ENCODE measurements at regions not wholly inside any gene's neighbourhood (a gene's known extent, or its start where the extent isn't known, plus 50 kb on each side); places are given as distances from the start of the nearest gene placed in this dataset.
"Not testable (repeated sequence)": the region's sequence is repeated elsewhere in the genome, so short reads cannot be mapped to it uniquely, and the experiment has no call there.

DNA sequence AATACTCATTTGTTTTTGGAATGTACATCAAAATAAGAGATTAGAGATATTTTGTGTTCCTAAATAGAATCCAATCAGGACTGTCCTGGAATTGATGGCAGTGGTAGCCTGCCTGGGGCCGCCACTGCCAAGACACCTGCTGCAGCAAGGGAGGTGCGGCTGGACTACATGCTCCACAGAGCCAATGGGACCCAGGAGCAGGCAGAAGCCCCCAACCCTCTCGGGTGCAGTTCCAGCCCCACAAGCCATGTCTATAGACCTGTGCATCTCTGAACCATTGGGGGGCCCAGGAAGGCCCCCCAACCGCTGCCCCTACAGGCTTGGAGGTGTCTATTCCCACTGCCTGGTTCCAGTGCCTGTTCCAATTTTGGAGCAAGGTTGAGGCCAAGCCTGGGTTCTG, 1524.3 kb downstream of the PCDH18 start:
- no peak for DNase-seq

DNA sequence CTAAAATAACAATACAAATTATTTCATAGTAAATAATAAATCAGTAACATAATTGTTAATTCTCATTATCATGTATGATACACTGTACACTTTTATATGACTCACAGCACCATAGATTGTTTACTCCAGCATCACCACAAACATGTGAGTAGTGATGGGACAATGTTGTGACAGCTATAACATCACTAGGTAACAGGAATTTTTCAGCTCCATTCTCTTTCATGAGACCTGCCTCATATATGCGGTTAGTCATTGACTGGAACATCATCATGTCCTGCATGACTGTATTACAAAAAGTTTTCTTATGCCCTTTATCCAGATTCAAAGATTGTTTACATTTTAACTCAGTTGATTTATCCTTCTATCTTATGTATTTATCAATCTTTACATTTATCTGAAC, 1530.0 kb downstream of the PCDH18 start:
- DNase-seq: no peak

DNA sequence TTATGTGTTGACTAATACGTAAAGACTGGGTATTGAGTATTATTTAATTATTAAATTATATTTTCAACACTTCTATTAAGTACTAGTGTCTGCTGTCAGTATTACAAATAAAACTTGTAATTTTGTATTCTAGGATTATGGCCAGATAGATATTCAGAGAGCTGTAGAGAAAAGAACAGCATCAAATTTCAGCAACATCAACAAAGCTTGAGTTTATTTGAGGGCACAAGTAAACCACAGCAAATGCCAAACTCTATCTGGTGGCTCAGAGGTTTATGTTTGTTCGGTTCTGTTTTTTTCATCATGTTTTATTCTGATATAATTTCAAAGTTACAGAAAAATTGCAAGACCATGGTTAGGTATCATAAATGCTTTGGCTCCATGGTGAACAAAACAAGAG, 1530.5 kb downstream of the PCDH18 start:
- no peak for DNase-seq

DNA sequence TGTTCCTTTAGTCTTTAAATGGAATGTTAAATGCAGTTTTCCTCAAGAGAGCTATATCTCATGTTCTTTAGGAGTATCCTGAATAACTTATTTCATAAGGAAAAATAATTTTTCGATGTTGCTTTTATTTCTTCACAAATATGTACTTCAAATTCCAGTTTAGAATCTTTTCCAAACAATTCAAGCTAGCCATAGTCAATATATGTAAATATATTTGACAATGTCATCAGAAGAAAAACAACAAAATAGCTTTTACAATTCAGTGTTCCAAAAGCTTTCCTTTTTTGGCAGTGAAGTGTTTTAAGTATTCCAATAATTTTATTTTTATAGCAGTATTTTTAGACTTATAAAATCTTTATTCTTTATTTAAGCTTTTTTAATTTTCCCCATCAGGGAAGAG, 1532.0 kb downstream of the PCDH18 start:
- DNase-seq: no peak

- DNase-seq: no peak
Observed at GRCh38 chr4:135994360-135994759, 1537.9 kb downstream of the PCDH18 start.

DNA sequence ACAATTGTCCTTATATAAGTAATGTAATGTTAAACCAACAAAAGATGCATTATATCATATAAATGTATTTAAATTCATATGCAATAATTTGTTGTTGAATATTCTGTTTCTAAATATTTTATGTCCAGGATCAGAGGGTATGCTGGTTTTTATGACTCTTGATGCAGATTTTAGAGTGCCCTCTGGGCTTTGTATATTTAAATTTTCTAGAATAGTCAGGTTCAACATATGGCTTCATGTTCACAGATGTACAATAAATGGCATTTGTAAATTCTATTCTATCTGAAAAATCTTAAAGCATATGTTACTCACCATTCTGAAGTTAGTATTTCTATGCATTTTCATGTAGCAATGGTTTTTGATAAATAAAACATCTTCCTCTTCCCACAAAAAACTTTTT, 1555.4 kb downstream of the PCDH18 start:
- no peak for DNase-seq

GRCh38 chr4:135966936-135967335, 1565.4 kb downstream of the PCDH18 start:
- DNase-seq: no peak

DNA sequence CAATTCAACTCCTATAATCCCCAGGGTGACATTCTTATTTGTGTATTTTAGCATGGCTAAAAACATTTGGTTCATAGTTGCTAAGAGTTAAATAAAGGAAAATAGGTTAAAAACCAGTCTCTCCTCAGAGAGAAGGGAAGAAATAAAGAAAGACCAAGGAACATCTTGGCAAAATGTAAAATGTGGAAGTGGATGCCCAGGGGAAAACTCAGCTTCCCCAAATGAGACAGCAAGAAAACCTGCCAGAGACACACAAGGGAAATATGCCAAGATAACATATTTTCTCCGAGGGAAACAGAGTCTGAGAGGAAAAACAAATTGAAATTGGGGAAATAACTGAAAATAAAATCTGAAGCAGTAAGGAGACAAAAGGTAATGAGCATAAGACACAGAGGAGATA, 1569.3 kb downstream of the PCDH18 start:
- DNase-seq: no peak

- no peak for DNase-seq
Observed at GRCh38 chr4:135949931-135950330, 1582.4 kb downstream of the PCDH18 start.

GRCh38 chr4:135948797-135949196, 1583.5 kb downstream of the PCDH18 start:
- no peak for DNase-seq

DNA sequence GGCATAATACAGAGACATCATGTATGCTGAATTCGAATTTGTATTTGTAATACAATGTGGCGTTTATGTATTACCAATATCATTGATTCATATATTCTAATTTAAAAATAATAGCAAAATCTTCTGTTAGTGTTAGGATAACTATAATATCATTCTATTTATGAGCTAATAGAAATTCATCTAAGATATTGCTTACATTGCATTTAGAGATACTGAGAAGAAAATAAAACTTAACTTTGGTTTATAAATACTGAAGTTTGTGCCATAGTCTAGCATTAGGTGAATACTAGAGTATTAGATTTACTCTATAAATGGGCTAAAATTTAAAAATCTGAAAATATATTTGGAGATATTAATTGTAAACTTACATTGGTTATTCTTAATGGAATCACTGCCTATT, 1590.6 kb downstream of the PCDH18 start:
- DNase-seq: no peak

DNA sequence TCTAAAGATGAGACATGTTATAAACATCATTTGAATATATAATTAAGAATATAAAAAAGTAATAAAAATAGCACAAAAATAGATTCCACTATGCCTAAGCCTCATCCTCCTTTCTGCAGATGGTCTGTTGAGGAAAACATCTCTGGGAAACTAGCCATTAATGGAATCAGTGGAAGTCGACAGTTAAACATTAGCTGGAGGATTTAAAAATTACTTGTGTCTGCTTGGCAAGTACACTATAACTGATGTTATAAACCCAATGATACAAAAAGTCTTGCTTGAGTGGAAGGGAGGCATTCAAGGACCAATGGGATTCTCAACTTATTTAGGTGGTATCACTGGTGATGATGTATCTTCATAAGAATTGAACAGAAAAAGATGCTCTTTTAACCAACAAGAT, 1598.3 kb downstream of the PCDH18 start:
- DNase-seq: no peak

DNA sequence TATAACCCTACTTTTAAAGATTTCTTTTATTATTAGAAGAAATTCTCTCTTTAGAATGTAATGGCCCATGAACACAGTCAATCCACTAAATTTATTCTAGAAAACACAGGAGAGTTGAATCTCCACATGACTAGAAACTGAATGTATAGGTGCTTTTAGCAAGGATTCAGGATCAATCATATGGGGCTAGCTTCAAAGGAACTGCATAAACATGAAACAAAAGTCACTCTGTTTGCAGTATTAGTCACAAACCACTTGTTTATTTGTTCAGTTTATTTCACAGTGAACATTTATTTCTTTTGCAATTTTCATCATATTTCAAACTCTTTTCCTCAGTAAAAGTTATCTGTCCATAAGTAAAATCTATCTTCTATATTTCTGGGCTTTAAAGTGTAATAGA, 1604.6 kb downstream of the PCDH18 start:
- no peak for DNase-seq

DNA sequence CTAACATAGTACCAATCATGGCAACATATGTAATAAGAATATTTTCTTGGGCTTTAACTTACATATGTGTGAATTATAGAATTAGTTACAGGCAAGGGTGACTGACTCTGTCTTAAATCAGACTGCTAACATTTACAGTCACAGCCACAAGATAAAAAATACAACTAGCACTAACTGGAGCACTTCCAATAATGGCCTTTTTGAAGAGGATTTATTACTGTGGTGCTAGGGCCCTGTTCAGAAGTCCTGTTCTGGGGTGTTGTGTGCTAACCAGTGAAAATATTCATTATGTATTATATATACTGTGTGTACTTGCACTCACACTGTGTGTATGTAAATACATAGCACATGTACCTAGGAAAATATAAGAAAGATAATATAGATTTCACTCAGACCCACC, 1611.2 kb downstream of the PCDH18 start:
- DNase-seq: no peak

DNA sequence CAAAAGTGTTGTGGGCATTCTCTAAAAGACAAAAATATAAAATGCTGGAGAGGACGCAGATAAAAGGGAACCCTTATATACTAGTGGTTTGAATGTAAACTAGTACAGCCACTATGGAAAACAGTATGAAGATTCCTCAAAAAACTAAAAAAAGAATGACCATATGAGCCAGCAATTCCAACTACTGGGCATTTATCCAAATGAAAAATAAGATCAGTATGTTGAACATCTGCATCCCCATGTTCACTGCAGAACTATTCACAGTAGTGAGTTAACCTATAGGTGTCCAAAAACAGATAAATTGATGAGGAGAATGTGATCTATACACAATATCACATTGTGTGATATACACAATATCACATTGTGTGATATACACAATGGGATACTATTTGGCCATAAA, 1615.3 kb downstream of the PCDH18 start:
- DNase-seq: no peak

DNA sequence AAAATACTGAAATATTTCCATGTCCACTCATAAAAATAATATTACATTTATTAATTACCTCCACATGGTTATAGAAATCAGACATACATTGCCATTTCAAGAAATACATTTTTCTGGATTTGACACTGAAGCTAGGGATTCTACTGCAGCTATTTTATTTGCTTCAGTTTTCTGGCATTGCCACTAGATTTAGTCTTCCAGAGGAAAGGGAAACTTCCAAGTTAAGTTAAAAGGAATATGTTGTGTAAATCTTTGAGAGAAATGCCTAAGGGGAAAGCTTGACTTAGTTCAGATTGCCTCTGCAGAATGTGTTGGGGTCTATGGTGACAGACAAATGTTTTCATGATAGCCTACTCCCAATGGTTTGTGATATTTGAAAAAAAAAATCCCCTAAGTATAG, 1631.3 kb downstream of the PCDH18 start:
- no peak for DNase-seq

GRCh38 chr4:135864304-135864703, 1662.7 kb upstream of the PABPC4L start:
- not testable (repeated sequence) for DNase-seq

DNA sequence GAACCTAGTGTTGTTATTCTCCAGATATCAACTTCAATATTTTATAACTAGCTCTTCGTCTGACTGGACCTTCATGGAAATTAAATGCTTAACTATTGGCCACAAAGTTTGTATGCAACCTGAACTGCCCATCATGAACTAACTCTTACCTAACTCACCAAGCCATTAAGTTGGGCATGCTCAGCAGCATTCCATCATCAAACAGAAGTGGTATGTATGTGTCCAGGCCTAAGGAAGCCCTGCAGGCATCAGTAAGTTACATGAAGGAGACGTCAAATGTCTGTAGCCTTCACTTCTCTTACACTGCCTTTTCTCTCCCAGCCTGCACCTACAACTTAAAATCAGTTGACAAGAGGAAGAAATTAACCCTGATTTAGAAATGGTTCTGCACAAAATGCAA, 1639.2 kb upstream of the PABPC4L start:
- no peak for DNase-seq

GRCh38 chr4:135839712-135840111, 1638.1 kb upstream of the PABPC4L start:
- no peak for DNase-seq

DNA sequence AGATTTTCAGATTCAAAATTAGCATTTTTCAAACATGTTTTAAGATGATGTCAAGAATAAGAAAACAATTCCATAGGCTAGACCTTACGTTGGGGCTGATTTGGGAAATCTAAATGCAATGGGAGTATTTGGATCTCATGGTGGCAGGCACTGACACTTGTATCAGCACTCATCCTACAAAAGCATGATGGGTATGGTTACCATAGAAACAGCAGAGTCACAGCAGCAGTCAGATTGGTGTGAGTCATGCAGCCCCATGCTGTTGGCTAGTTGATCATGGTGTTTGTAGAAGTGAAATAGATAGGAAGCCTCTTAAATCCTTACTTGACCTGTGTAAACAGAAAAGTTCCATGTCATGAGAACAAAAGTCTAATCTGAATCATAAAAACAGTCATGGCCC, 1637.3 kb upstream of the PABPC4L start:
- DNase-seq: peak; percentile 28

DNA sequence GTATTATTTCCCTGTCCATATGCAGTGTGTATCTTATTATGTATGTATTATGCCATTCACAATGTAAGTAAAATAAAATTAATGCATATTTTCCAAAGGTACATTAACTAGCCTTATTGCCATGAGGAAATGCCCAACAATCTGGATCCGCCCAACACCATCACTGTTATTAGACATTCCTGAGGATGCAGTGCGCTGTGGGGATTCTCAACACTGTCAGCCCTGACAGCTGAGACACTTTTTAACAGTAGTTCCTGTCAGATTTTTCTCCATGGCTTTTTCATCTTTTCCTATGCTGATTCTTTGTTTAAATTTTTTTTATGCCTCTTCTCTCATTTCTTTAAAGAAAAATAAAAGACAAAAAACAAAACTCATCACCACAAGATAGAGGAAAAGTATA, 1632.9 kb upstream of the PABPC4L start:
- no peak for DNase-seq

GRCh38 chr4:135833529-135833928, 1631.9 kb upstream of the PABPC4L start:
- no peak for DNase-seq

- DNase-seq: no peak
Observed at GRCh38 chr4:135824759-135825296, 1623.2 kb upstream of the PABPC4L start.

DNA sequence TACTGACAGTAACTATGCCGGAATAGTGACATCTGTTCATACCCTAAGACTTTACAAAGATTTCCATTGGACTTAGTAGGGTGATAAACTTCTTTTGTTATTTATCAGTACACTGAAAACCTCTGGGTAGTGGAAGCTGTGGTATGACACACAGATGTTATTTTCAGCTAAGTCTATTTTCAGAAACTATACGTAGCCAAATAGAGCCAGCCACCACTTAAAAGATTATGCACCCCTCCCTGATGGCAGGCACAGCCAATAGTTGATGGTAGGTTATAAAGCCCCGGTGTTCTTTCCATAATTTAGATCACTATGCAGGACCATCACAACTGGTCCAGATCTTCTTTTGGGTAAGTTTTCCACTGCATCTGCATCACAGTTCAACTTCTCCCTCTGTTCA, 1603.2 kb upstream of the PABPC4L start:
- DNase-seq: no peak

- no peak for DNase-seq
Observed at GRCh38 chr4:135777361-135777760, 1575.8 kb upstream of the PABPC4L start.

- peak; percentile 54 for DNase-seq
Observed at GRCh38 chr4:135775909-135776308, 1574.3 kb upstream of the PABPC4L start.
